GM19468 (cell line): ENCODE measurements at regions not wholly inside any gene's neighbourhood (a gene's known extent, or its start where the extent isn't known, plus 50 kb on each side); places are given as distances from the start of the nearest gene placed in this dataset.
"Not testable (repeated sequence)": the region's sequence is repeated elsewhere in the genome, so short reads cannot be mapped to it uniquely, and the experiment has no call there.

ENCODE experiments used
- ATAC-seq: cut with Tn5 transposase; IDR thresholded peaks from one replicate; pipeline ENCODE4 v1.9.1; 2021; ENCODE audit warnings: mild to moderate bottlenecking, moderate library complexity, moderate number of reproducible peaks; ENCODE audit not compliant: unreplicated experiment; ENCODE audit errors: extremely low read depth

GRCh38 chr4:132076829-132077228, 1072.3 kb upstream of the PCDH10 start:
- ATAC-seq = no peak

GRCh38 chr4:132085105-132085504, 1064.0 kb upstream of the PCDH10 start:
- no peak for ATAC-seq

- no peak for ATAC-seq
Measured at GRCh38 chr4:132094017-132094416, 1055.1 kb upstream of the PCDH10 start.

DNA sequence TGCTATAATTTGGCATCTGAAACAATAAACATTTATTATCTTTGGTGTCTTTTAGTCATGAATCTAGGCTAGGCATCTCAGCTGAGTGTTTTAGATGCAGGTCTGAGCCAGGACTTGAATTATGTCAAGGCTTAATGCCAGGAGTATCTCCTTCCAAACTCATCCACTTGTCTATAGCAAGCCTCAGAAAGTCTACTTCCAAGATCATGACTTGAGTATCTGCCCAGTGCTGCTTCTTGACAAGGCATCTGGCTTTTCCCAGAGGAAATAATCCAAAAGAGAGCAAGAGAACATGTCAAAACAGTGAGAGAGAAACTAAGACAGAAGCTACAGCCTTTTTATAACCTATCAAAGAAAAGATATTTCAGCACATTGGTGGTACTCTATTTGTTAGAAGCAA, 1052.1 kb upstream of the PCDH10 start:
- ATAC-seq = no peak

DNA sequence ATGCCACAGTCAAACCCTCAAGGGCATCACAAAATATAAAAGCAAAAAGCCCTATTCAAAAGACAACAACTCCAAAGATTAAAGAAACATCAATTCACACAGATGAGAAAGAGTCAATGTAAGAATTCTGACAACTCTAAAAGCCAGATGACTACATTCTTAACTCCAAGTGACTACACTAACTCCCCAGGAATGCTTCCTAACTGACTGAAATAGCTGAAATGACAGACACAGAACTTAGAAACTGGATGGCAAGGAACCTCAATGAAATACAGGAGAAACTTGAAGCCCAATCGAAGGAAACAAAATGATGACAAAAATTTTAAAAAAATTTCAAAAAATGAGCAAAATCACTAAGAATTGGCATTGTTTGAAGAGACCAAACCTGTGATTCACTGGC, 1047.6 kb upstream of the PCDH10 start:
- ATAC-seq = no peak

DNA sequence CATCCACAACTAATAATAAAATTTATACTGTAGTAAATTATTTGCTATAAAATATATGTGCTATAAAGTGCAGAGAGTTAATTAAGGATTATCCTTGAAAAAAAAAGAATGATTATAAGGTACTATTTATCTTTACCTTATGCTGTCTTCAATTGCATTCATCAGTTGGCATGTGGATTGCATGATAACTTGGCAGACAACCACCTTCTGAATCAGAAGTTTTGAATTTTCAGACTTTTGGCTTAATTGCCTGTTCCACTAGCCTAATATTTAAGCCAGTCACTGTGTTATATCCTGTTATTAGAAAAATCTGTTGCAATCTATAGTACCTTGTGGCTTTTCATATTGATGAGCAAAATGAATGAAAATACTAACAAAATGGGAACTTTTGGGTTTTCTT, 1040.3 kb upstream of the PCDH10 start:
- no peak for ATAC-seq

GRCh38 chr4:132114885-132115284, 1034.2 kb upstream of the PCDH10 start:
- ATAC-seq = no peak

DNA sequence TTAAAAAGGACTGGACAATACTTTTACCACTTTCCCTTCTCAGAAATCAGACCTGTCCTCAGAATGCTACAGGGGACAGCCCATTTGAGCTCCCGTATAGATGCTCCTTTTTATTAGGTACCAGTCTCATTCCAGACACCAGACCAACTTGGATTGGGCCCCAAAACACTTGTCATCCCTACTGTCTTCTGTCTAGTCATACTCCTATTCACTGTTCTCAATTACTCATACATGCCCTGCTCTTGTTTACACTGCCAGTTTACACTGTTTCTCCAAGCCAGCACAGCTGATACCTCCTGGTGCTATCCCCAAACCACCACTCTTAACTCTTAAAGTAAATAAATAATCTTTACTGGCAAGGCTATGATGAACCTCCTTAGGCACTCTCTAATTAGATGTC, 1026.4 kb upstream of the PCDH10 start:
- ATAC-seq = not testable (repeated sequence)

GRCh38 chr4:132123870-132124623, 1025.0 kb upstream of the PCDH10 start:
- peak; percentile 44 for ATAC-seq

DNA sequence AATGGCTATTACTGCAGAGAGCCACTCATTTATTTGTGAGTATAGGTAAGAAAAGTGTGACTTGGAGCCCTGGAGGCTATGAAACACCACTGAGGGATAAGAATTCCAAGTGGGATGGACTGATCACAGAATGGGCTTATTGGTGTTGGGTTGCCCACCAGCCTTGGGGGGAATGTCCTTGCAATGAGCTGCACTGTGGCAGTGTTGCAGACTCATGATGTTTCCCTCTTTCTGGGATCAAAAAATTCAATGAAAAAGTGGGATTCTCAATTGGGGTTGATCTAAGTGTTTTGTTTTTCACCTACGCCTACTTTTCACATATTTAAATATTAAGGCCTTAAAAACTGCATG, 1024.5 kb upstream of the PCDH10 start:
- no peak for ATAC-seq

- no peak for ATAC-seq
Measured at GRCh38 chr4:132125131-132125530, 1024.0 kb upstream of the PCDH10 start.

GRCh38 chr4:132132433-132132832, 1016.7 kb upstream of the PCDH10 start:
- ATAC-seq = no peak

DNA sequence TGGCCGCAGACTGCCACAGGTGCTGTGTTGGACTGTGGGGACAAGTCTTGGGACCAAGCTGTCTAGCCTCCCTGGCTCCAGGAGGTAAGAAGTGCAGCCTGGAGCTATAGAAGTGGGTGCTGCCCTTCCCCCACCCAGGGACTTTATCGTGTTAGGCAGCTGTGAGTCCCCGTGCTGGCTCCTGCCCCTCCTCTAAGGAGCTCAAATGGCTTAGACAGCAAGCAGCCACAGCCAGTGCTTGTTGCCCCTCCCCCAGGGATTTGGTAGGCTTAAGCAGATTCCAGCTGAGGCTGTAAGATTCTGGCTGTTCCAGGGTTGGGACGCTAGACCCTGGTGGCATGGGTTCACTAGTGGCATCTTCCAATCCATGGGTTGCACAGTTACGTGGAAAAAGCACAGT, 979.4 kb upstream of the PCDH10 start:
- ATAC-seq = no peak

GRCh38 chr4:132180020-132180427, 969.1 kb upstream of the PCDH10 start:
- ATAC-seq = no peak

DNA sequence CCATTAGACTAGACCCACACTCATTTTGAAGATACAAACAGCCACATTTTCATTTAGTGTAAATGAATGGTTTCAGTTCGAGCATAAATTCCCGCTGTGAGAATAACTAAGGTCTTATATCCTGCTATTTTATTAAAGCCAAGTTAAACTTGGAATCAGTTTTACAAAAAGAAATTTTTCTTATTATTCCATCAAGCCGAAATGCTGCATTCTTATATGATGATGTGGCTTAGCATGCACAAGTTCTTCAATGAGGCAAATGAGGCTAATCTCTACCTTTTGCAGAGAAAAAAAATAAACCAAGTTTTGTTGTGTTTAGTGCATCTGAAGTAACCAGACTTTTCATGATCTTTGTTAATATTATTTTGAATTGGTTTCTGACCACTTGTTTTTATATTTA, 953.9 kb upstream of the PCDH10 start:
- ATAC-seq = no peak

DNA sequence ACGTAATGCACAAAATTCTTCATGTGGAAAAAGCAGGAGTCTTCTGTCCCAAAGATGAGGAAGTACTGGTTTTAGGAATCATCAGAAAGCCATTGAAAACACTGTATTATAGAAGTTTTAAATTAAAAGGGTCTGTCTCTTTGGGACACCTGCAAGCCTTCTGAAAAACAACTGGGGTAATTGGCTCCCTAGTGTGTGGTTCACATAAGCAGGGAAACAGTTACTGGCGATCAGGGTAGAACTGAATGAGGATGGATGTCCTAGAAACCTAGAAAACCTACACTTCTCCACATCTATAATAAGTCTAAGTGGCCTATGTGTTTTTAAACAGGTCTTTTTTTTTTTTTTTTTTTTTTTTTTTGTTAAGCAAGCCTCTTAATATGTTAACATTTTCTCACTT, 945.5 kb upstream of the PCDH10 start:
- no peak for ATAC-seq

GRCh38 chr4:132214519-132214918, 934.6 kb upstream of the PCDH10 start:
- no peak for ATAC-seq

DNA sequence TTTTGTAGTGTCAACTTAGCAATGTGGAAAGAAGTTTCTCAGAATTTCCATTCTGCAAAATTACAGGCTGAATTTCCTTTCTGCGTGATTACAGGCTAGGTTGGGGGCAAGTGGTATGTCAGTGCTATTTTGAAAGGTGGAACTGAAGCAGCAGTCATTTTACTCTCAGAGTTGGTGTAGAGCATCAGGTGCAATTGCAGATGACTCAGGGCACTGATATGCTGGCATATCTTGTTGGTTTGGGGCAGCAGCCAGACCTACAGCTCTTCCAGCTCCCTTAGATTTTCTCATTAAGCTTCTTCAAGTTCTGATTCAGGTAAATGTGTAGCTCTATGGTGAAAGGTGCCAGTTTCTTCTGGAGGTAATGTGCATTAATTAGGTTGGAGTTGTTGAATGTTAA, 930.7 kb upstream of the PCDH10 start:
- ATAC-seq = no peak

DNA sequence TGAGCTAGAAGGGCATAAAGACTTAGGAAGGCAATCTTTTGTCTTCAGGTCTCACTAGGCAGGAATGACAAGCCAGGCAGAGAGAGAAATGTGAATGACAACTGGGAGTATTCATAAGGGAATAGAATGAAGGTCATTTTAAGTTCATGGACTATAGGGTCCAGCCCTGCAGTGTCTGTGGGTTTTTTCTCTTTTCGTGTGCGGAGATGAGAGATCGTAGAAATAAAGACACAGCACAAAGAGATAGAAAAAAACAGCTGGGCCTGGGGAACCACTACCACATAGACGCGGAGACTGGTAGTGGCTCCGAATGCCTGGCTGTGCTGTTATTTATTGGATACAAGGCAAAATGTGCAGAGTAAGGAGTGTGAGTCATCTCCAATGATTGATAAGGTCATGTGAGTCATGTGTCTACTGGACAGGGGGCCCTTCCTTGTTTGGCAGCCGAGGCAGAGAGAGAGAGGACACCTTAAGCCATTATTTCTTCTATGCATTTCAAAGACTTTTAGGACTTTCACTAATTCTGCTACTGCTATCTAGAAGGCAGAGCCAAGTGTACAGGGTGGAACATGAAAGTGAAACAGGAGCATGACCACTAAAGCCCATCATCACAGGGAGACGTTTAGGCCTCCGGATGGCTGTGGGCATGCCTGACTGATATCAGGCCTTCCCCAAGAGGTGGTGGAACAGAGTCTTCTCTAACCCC, 921.8 kb upstream of the PCDH10 start:
- no peak for ATAC-seq

GRCh38 chr4:132227857-132228165, 921.3 kb upstream of the PCDH10 start:
- ATAC-seq = peak; percentile 63

GRCh38 chr4:132228676-132229075, 920.4 kb upstream of the PCDH10 start:
- no peak for ATAC-seq

GRCh38 chr4:132230025-132230424, 919.1 kb upstream of the PCDH10 start:
- no peak for ATAC-seq
